SJSA1 (cell line): ENCODE measurements at regions not wholly inside any gene's neighbourhood (a gene's known extent, or its start where the extent isn't known, plus 50 kb on each side); places are given as distances from the start of the nearest gene placed in this dataset.
"Not testable (repeated sequence)": the region's sequence is repeated elsewhere in the genome, so short reads cannot be mapped to it uniquely, and the experiment has no call there.

ENCODE experiments used
- DNase-seq, 2 experiments: peaks; one replicate each; pipeline ENCODE4 v3.0.0-alpha.2; 2015 to 2020; ENCODE audit warnings: low spot score in 2 of 2, low read depth in 1 of 2
- H3K27ac ChIP-seq: fragments of 250-450 bp; sonication (Bioruptor Pico); 2 replicates; pipeline ENCODE4 v1.5.1; 2020; ENCODE audit warnings: mild to moderate bottlenecking, moderate library complexity
- H3K27me3 ChIP-seq: fragments of 250-450 bp; sonication (Bioruptor Pico); replicated peaks from 2 replicates; pipeline ENCODE4 v1.5.1; 2020; ENCODE audit warnings: mild to moderate bottlenecking, moderate library complexity
- H3K36me3 ChIP-seq: fragments of 250-450 bp; sonication (Bioruptor Pico); 2 replicates; pipeline ENCODE4 v1.5.1; 2020; ENCODE audit warnings: mild to moderate bottlenecking
- H3K4me1 ChIP-seq: fragments of 250-450 bp; sonication (Bioruptor Pico); replicated peaks from 2 replicates; pipeline ENCODE4 v1.6.1; 2021; ENCODE audit warnings: mild to moderate bottlenecking
- H3K4me3 ChIP-seq: fragments of 250-450 bp; sonication (Bioruptor Pico); 2 replicates; pipeline ENCODE4 v1.5.1; 2020; ENCODE audit warnings: mild to moderate bottlenecking
- H3K9me3 ChIP-seq: fragments of 250-450 bp; sonication (Bioruptor Pico); replicated peaks from 2 replicates; pipeline ENCODE4 v1.5.1; 2020; ENCODE audit warnings: mild to moderate bottlenecking

GRCh38 chr11:89590008-89590632, 98.9 kb upstream of the NOX4 start:
- H3K4me3 ChIP-seq = not testable (repeated sequence)

GRCh38 chr11:89601263-89601662, 108.8 kb upstream of the TRIM77 start:
- not testable (repeated sequence) for DNase-seq, H3K4me3 ChIP-seq, H3K9me3 ChIP-seq, H3K27me3 ChIP-seq, H3K27ac ChIP-seq, H3K4me1 ChIP-seq, H3K36me3 ChIP-seq

More at GRCh38 chr11:89590008-89590632, 98.9 kb upstream of the NOX4 start:
- H3K27me3 ChIP-seq, H3K27ac ChIP-seq, H3K36me3 ChIP-seq, H3K9me3 ChIP-seq, DNase-seq, H3K4me1 ChIP-seq: not testable (repeated sequence)

GRCh38 chr11:89604281-89604680, 105.8 kb upstream of the TRIM77 start:
- Histone ChIP-seq H3K27ac (no peak overlapping the region), H3K36me3 (no peaks in the 10 kb centered on the region), H3K27me3 (no peaks in the 10 kb centered on the region), H3K4me3 (no peak overlapping the region), H3K9me3 (no peaks in the 10 kb centered on the region), H3K4me1 (no peaks in the 10 kb centered on the region)
- DNase-seq = no peak

- not testable (repeated sequence) for H3K9me3 ChIP-seq, H3K36me3 ChIP-seq, H3K4me1 ChIP-seq, H3K27ac ChIP-seq, H3K27me3 ChIP-seq, H3K4me3 ChIP-seq
- DNase-seq = peak in 1 of 2 experiments; percentile 10
These were observed 103.3 kb upstream of the TRIM77 start for GRCh38 chr11:89606845-89607244.

GRCh38 chr11:89607497-89607896, 102.6 kb upstream of the TRIM77 start:
- H3K36me3 ChIP-seq, H3K4me3 ChIP-seq, H3K9me3 ChIP-seq, H3K27me3 ChIP-seq, H3K27ac ChIP-seq, H3K4me1 ChIP-seq, DNase-seq: not testable (repeated sequence)

- no peaks in the 10 kb centered on the region for H3K9me3 ChIP-seq
These were observed 101.7 kb upstream of the TRIM77 start for GRCh38 chr11:89608234-89608966.

GRCh38 chr11:89612096-89612495, 98.0 kb upstream of the TRIM77 start:
- no peak overlapping the region for H3K27ac ChIP-seq
- H3K4me1 ChIP-seq = no peaks in the 10 kb centered on the region
- H3K27me3 ChIP-seq = no peaks in the 10 kb centered on the region
- no peaks in the 10 kb centered on the region for H3K9me3 ChIP-seq
- no peak overlapping the region for H3K4me3 ChIP-seq
- DNase-seq = no peak
- no peaks in the 10 kb centered on the region for H3K36me3 ChIP-seq

More at GRCh38 chr11:89608234-89608966, 101.7 kb upstream of the TRIM77 start:
- H3K4me3 ChIP-seq = no peak overlapping the region
- H3K27ac ChIP-seq = no peak overlapping the region
- H3K36me3 ChIP-seq = no peaks in the 10 kb centered on the region
- no peaks in the 10 kb centered on the region for H3K4me1 ChIP-seq
- H3K27me3 ChIP-seq = no peaks in the 10 kb centered on the region
- no peak for DNase-seq

GRCh38 chr11:89613911-89614310, 96.2 kb upstream of the TRIM77 start:
- Histone ChIP-seq H3K4me1 (no peaks in the 10 kb centered on the region), H3K9me3 (no peaks in the 10 kb centered on the region), H3K36me3 (no peaks in the 10 kb centered on the region), H3K4me3 (no peak overlapping the region), H3K27ac (no peak overlapping the region), H3K27me3 (no peaks in the 10 kb centered on the region)
- no peak for DNase-seq

- not testable (repeated sequence) for H3K36me3 ChIP-seq, H3K4me1 ChIP-seq, DNase-seq, H3K9me3 ChIP-seq, H3K4me3 ChIP-seq, H3K27ac ChIP-seq, H3K27me3 ChIP-seq
These were observed 95.7 kb upstream of the TRIM77 start for GRCh38 chr11:89614428-89614827.

GRCh38 chr11:89615642-89616041, 94.5 kb upstream of the TRIM77 start:
- H3K27me3 ChIP-seq, H3K4me1 ChIP-seq, H3K4me3 ChIP-seq, H3K9me3 ChIP-seq, DNase-seq, H3K36me3 ChIP-seq, H3K27ac ChIP-seq: not testable (repeated sequence)

- H3K9me3 ChIP-seq, H3K27ac ChIP-seq, DNase-seq, H3K4me3 ChIP-seq, H3K27me3 ChIP-seq, H3K4me1 ChIP-seq, H3K36me3 ChIP-seq: not testable (repeated sequence)
These were observed 93.9 kb upstream of the TRIM77 start for GRCh38 chr11:89616161-89616560.

- not testable (repeated sequence) for H3K36me3 ChIP-seq, H3K27me3 ChIP-seq, H3K9me3 ChIP-seq, DNase-seq, H3K27ac ChIP-seq, H3K4me1 ChIP-seq, H3K4me3 ChIP-seq
These were observed 93.0 kb upstream of the TRIM77 start for GRCh38 chr11:89616999-89617602.

GRCh38 chr11:89620721-89621120, 89.4 kb upstream of the TRIM77 start:
- not testable (repeated sequence) for H3K4me3 ChIP-seq, H3K27ac ChIP-seq, H3K36me3 ChIP-seq, H3K4me1 ChIP-seq, H3K9me3 ChIP-seq, DNase-seq, H3K27me3 ChIP-seq

GRCh38 chr11:89625171-89625570, 84.9 kb upstream of the TRIM77 start:
- Histone ChIP-seq H3K27me3 (no peaks in the 10 kb centered on the region), H3K27ac (no peak overlapping the region), H3K36me3 (no peaks in the 10 kb centered on the region), H3K9me3 (no peaks in the 10 kb centered on the region), H3K4me1 (no peaks in the 10 kb centered on the region), H3K4me3 (no peak overlapping the region)
- DNase-seq = no peak
